ENCODE measurements at regions not wholly inside any gene's neighbourhood (a gene's known extent, or its start where the extent isn't known, plus 50 kb on each side); places are given as distances from the start of the nearest gene placed in this dataset.

DNA sequence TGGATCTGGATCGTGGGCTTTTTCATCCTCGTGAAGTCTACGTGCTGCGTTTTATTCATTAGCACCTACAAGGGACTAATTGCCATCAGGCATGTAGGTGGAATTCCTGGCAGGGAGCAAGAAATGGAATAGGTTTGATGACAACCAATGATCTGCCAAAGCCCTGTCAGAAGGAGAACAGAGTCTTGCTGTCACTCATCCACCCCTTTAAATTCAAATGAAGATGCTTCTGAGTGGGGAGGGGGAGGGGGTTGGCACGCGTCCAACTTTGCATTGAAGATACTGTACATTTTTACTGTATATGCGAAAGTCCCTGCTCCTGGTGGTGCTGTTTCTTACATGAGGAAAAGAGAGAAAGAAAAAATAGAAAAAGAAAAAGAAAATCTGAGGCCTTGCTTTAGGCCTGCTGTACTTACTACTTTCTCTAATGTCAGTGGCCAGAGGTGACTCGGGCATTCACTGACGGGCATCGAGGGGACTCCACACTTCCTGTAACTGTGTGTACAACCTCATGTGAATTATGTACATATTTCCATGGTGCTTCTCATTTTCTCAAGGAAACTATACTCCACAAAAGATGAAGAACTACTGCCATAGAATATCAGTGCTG is 569.1 kb downstream of the INHBA start:
- no peak for DNase-seq (ENCODE audit: low spot score)

DNA sequence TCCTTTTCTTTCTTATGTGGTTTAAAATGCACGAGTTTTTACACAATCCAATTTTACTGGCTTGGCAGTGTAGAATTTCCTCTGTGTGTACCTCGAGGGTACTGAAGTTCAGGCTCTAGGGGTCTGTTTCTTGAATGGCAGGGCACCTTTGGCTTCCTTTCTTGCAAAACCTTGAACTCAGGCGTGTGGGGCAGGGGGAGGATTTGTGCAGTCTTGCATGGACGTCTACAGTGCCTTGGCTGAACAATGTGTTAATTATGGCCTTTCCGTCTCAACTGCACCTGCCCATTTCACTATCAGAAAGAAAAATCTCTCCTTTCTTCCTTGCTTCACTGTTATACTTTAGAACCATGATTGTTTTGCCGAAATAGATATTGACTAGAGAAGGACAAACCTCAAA is 570.9 kb downstream of the INHBA start:
- no peak for DNase-seq (ENCODE audit: low spot score)

DNA sequence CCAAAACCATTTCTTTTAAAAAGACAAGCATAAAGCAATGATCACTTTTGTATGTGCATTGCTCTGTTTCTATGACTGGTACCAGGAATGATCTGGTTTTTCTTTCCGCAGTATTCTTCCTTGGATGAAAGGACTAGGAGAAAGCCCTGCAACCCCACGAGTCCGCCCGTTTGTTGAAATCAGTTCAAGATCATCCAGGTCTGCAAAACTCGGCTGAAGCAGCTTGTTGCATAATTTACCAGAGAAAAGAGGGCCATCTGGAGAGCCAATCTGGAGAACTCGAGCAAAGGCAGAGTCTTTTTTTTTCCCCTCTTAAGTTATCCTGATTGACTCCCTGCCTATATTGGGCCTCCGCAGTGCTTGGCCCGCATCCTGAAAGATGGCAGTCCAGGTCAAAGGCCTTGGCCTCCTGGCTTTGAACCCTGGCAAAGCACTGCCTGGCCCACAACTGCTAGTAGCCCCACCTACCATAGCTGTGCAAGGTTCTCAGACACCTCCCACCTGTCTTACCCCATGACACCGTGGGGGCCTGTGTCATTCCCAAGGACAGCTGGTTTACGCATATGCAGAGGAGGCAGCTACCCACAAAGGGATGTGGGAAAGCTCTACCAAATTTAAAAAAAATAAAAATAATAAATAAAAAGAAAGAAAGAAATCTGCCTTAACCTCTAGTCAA is 572.2 kb downstream of the INHBA start:
- DNase-seq (ENCODE audit: low spot score) = no peak

DNA sequence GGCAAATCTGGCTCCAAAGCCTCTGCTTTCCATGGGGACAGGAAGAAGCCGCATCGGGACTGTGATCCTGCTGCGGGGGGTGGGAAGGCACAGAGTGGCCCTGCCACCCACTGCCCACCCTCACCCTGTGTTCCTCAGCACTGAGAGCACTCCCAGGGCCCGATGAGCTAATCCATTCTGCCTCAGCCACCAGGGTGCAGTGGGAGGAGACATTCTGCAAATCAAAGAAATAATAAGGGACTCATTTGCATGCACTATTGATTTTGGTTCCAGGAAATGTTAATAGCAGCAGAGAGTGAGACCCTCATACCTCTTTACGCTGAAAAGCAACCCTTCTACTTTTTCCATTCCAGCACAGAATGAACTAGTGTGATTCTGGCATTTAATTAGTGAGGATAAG is 572.8 kb downstream of the INHBA start:
- no peak for DNase-seq (ENCODE audit: low spot score)

DNA sequence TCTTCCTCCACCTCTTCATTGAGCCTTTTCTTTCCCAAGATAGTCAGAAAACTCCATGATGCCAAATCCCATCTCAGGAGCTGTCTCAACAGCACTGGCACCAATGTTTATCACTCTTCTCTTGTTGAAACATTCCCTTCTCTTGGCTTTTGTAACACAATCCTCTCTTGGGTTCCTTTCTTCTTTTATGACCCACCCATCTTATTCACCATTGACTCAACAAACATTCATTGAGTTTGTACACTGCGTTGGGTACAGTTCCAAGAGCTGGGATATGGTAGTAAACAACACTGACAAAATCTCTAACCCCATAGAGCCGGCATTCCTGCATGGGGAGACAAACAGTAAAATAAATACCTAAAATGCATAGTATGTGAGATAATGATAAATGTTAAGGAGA is 577.5 kb downstream of the INHBA start:
- DNase-seq (ENCODE audit: low spot score) = no peak

DNA sequence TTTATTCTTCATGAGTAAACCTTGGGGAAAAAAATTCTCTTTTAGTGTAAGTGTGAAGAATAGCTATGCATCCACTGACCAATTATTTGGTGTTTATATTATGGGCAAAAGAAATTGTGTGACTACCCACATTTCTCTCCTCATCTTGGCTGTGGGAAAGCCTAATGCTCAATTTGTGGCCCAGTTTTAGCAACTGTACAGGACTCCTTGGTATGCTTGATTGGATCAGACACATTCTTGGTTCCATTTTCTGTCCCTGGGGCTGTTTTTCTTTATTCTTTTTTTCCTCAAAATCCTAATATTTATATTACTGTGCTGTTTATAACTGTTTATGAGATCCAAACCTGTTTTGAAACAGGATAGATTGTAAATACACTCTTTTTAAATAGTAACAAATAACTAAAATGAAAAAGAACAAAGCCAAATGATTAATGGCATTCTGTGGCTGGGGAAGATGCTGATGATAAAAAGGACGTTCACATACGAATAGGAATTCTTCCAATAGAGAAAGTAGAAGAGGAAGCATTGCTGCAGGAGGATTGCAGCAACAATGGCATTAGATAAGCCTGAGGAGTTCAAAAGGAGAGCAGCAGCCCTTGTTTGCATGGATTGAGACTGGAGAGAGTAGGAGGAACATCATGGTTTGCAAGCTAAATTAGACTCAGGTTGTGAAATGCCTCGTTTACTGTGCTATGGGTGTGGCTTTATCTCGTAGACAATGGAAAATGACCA is 580.5 kb downstream of the INHBA start:
- DNase-seq (ENCODE audit: low spot score) = no peak

GRCh38 chr7:41121228-41121627 is 581.7 kb downstream of the INHBA start:
- DNase-seq (ENCODE audit: low spot score) = no peak

- no peak for DNase-seq (ENCODE audit: low spot score)
Measured at GRCh38 chr7:41118486-41118885, 584.4 kb downstream of the INHBA start.

GRCh38 chr7:41117431-41117830 is 585.5 kb downstream of the INHBA start:
- DNase-seq (ENCODE audit: low spot score) = no peak

- DNase-seq (ENCODE audit: low spot score) = no peak
Measured at GRCh38 chr7:41116817-41117216, 586.1 kb downstream of the INHBA start.

GRCh38 chr7:41116337-41116736 is 586.6 kb downstream of the INHBA start:
- no peak for DNase-seq (ENCODE audit: low spot score)

- no peak for DNase-seq (ENCODE audit: low spot score)
Measured at GRCh38 chr7:41114691-41115090, 588.2 kb downstream of the INHBA start.

DNA sequence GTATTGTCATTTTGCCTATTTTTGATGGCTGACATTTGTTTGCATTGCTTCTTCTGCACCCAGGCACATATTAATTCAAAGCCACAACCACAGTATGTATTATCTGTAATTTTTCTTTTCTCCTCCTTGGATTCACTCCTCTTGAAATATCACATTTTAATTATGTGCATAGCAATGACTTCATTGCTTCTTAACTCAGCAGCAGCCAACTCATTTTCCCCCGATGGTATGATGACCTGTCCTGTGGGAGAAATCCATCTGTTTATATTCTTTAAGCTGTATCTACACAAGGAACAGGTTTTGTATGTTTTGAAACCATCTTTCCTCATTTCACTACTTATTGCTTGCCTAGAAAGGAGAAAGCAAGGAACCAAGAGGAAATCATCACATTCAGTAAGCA is 588.8 kb downstream of the INHBA start:
- no peak for DNase-seq (ENCODE audit: low spot score)

GRCh38 chr7:41113719-41114118 is 589.2 kb downstream of the INHBA start:
- DNase-seq (ENCODE audit: low spot score) = no peak

GRCh38 chr7:41110186-41110585 is 592.7 kb downstream of the INHBA start:
- no peak for DNase-seq (ENCODE audit: low spot score)

DNA sequence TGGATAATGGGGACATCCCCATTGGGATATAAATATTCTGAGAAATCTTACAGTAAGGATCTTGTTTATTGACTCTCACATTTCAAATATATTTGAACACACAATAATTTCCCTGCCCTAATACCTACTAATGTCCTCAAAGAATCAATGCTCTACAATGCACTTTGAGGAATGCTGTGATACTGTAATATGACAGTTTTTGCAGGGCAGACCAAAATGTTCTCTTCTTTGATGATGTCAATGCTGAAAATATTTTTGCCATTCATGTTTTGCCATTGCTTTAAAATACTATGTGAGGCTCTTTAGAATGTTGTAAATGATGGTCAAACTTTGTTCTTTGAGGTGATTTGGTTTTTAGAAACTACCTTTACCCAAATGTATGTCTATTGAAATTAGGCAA is 594.1 kb downstream of the INHBA start:
- no peak for DNase-seq (ENCODE audit: low spot score)

GRCh38 chr7:41107938-41108448 is 594.9 kb downstream of the INHBA start:
- DNase-seq (ENCODE audit: low spot score) = no peak

DNA sequence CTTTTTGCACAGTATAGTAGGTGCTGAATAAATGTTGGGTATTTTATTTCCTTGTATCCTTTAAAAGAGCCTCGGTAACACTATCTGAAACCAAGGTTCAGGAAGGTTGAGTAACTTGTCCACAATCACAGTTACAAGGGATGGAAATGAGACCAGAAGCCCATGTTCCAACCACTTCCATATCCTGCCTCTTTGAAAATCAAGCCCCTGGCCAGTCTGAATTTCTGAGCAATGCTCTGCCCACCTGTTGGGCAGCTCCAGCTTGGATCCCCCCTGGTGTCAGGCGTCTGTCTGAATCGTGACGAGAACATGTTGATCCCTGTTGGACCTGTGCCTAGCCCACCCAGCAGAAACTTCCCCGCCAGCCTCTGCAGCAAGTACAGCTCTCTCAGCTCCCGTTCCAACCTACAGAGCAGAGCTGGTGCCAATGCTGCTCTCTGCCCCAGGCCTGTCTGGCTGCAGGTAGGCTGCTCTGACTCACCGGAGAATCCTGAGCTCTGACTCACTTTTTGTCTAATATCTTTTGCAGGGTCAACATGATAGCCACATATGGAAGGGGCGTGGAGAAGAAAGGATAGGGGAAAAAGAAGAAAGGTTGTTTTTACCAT is 595.5 kb downstream of the INHBA start:
- DNase-seq (ENCODE audit: low spot score) = no peak

- DNase-seq (ENCODE audit: low spot score) = no peak
Measured at GRCh38 chr7:41104631-41105030, 598.3 kb downstream of the INHBA start.

GRCh38 chr7:41103331-41103730 is 599.6 kb downstream of the INHBA start:
- no peak for DNase-seq (ENCODE audit: low spot score)

GRCh38 chr7:41098846-41099245 is 604.0 kb downstream of the INHBA start:
- no peak for DNase-seq (ENCODE audit: low spot score)

DNA sequence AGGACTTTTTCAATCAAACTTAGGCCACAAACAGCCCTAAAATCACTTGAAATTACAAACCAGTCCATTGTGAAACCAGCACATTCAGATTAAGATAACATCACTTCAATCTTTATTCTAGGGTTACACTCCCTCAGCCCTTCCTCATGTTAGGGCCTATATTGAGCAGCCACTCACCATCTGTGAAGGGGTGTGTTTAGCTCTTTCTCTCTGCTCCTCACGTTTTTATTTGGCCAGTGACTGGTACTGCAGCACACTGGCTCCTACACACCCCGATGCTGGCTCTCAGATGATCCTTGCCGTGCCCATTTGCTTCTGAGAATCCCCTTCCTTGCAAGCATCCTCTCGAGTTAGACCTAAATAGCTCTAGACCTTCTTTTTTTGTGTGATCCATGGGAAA is 604.5 kb downstream of the INHBA start:
- DNase-seq (ENCODE audit: low spot score) = no peak

- no peak for DNase-seq (ENCODE audit: low spot score)
Measured at GRCh38 chr7:41097501-41097900, 605.4 kb downstream of the INHBA start.
